ENCODE measurements at regions not wholly inside any gene's neighbourhood (a gene's known extent, or its start where the extent isn't known, plus 50 kb on each side); places are given as distances from the start of the nearest gene placed in this dataset.

DNA sequence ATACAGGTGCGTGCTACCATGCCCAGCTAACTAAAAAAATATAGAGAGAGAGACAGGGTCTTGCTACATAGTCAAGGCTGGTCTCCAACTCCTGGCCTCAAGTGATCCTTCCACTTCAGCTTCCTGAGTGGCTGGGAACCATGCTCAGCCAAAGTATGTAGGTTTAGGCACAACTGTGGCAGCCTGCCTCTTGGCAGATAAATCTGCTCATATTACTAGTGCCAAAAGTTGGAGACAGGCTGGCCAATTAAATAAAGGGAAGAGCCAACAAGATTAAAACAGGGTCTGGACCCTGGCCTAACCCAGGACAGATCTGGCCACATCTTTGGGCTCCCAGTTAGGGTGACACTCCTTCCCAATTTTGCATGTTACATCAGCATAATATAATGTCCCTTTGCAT lies 151.7 kb downstream of the CBLN1 start:
- in situ Hi-C loops (cut with MboI; ENCODE audit: low sequenced_read_pairs), result no loop called here

DNA sequence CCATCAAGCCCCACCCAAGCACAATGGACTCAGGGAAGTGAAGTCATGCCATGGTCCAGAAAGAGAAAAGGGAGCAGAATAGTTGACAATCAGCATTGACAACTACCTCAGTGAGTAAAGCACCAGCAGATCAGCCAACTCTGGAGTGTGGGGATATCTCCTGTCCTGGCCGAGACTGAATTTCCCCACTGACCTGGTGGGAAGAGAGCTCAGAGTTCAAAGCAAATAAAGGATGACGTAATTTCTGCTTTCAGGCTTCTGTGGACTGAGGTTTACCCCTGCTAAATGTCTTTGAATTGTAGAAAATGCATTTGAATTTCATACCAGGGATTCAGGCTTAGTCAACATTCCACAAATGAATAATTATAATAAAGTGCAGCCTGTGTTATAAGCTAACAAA lies 152.9 kb downstream of the CBLN1 start:
- in situ Hi-C loops (cut with MboI; ENCODE audit: low sequenced_read_pairs), result no loop called here

DNA sequence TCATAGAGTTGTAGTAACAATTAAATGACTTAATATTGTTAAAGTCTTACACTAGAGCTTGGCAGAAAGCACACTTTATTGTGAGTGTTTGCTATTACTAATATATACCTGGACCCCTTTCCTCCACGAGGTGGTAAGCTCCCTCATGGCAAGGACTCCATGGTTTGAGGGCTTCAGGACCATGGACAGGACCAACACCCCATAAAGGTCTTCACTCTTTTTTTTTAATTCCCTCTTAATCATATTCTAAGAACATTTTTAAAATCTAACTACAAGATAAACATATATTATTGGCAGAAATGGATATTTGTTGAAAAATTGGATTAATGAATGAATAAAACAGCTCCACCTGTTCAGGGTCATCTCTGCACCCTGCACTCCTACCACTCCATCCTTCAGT lies 154.5 kb downstream of the CBLN1 start:
- in situ Hi-C loops (cut with MboI; ENCODE audit: low sequenced_read_pairs), result no loop called here

DNA sequence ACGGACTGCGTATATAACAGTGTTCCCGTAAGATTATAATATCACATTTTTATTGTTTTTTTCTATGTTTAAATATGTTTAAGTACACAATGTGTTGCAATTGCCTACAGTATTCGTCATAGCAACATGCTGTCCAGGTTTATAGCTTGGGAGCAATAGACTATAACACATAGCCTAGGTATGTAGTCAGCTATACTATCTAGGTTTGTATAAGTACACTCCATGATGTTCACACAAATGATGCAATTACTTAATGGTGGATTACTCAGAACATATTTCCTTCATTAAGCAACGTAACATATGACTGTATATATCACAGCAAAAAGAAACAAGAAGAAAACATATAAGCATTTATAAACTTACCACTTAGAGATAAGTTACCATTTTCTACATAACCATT lies 160.0 kb downstream of the CBLN1 start:
- in situ Hi-C loops (cut with MboI; ENCODE audit: low sequenced_read_pairs), result loop anchor here (25.0 kb wide), 1 partner anchor 91 kb away; no protein-coding TSS in a partner anchor

DNA sequence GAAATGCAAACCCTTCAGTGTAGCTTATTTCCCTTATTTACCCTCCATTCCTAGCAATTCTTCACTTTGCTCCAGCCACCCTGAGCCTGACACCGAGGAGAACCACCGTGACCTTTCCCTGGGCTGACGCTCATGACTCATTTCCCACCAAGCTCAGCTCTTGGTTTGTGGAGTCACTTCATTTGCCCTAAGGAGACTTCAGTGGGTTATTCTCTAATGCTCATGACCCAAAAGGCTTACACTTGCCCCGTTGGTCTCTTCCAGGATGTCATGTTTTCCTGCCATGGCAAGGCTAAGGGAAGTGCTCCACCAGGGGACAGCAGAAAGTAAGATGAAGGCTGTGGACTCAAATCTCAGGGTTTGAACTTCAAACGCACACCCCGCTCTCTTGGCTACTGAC lies 161.0 kb downstream of the CBLN1 start:
- in situ Hi-C loops (cut with MboI; ENCODE audit: low sequenced_read_pairs), result loop anchor here (25.0 kb wide), 1 partner anchor 92 kb away; no protein-coding TSS in a partner anchor

DNA sequence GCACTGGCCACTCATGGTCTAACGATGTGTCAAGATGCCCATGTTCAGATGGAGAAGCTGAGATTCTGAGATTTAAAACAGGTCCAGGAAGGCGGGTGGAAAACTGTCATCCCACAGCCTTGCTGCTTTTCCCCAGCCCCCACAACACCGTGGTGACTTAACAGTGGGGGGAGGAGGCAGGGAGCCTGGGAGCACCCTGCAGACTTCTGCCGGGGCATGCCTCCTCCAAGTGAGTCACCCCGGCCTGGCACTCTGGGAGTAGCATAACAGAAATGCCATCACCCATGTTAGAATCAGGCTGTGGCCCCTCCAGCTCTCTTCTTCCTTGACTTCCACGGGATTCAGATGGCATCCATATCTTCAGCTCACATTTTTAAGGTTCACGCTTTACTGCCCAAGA lies 164.8 kb downstream of the CBLN1 start:
- in situ Hi-C loops (cut with MboI; ENCODE audit: low sequenced_read_pairs), result loop anchor here (25.0 kb wide), 1 partner anchor 95 kb away; no protein-coding TSS in a partner anchor

DNA sequence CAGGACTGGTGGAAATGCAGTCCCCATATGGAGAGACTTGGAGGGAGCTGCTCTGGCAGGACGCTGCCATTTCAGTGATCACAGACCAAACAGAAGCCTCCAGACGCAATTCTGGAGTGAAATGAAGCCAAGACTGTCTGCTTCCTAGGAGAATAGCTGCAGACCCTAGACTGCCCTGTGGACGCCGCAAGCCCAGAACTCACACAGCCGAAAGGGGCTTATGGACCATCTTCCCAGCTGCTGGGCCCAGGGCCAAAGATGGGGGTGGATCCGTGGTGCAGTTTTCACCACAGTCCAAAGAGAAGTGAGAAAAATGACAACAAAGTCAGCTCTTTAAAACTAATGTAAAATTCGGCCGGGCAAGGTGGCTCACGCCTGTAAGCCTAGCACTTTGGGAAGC lies 165.7 kb downstream of the CBLN1 start:
- in situ Hi-C loops (cut with MboI; ENCODE audit: low sequenced_read_pairs), result loop anchor here (25.0 kb wide), 1 partner anchor 96 kb away; no protein-coding TSS in a partner anchor

DNA sequence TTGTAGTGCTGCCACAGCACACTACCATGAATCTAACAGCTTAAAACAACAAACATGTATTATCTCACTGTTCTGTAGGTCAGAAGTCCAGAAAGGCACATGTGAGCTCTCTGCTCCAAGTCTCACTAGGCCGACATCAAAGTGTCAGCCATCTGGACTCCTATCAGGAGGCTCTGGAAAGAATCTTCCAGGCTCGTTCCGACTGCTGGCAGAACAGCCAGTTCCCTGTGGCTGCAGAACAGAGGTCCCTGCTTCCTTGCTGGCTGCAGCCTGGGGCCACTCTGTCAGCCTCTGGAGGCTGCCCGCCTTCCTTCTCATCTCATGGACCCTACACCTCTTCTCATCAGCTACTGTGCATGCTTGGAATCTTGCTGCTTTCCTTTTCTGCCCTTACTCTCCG lies 168.9 kb downstream of the CBLN1 start:
- in situ Hi-C loops (cut with MboI; ENCODE audit: low sequenced_read_pairs), result loop anchor here (25.0 kb wide), 1 partner anchor 100 kb away; no protein-coding TSS in a partner anchor

DNA sequence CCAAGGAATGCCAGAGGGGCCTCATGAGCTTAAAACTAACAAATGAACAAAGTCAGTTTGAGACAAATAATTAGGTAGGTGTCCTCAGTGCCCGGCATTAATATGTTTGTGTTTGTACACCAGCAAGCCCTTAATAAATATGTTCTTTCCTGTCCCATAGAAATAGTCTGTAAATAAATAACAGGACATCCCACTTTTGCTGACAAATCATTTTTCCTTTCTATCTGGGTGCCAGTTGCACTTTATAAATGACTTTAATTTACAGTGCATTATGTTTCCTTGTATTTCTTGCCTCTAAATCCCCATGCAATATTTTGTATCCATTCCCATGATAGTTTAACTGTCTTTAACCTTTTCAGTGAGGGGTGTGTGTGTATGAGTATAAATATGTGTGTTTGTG lies 170.3 kb downstream of the CBLN1 start:
- in situ Hi-C loops (cut with MboI; ENCODE audit: low sequenced_read_pairs), result loop anchor here (25.0 kb wide), 1 partner anchor 101 kb away; no protein-coding TSS in a partner anchor

DNA sequence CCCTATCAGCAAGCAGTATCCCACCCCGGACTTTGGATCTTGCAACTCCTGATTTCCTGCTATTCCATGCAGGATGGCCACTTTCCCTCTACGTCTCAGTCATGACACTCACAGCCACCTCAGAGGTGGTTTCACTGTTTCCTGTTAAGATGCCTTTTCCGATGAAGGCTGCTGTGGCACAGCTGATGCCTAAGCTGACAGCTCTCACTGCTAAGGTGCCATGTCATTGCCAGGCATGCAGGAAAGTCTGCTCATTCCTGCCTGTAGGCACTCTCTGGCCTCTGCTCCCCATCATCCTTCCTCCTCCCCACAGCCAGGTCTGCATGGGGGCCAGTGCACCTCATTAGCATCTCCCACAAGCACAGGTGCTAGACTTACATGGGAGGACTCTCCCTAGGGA lies 173.0 kb downstream of the CBLN1 start:
- in situ Hi-C loops (cut with MboI; ENCODE audit: low sequenced_read_pairs), result loop anchor here (25.0 kb wide), 1 partner anchor 104 kb away; no protein-coding TSS in a partner anchor

DNA sequence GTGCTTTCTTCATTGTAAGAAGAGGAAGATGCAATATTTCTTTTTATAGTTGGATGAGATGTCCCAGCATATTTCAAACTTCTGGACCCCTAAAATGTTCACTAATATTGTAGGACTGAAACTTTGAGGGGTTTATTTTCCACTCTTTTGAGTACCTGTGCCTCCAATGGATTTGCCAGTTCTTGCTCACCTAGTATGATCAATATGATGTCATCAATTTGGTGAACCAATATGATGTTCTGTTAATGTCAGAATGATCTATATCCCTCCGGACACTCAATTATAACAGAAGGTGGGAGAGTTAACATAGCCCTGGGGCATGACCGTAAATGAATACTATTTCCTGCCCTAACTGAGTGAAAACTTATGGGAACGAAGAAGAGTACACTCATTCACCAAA lies 178.3 kb downstream of the CBLN1 start:
- in situ Hi-C loops (cut with MboI; ENCODE audit: low sequenced_read_pairs), result loop anchor here (25.0 kb wide), 1 partner anchor 109 kb away; no protein-coding TSS in a partner anchor

DNA sequence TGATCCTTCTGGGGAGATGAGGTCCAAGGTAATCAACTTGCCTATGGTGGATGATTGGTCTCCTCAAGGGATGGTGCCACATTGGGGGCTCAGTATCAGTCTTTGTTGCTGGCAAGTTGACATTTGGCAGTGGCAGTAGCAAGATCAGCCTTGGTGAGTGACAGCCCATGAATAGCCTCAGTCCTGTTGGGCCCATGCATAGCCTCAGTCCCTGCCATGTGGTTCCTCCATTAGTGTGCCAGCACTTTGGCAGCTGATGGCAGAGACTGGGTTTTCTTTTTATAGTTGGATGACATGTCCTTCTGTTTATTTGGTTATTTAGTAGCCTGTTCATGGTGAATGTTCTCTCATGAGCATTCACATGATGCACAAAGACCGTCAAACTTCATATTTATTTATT lies 179.6 kb downstream of the CBLN1 start:
- in situ Hi-C loops (cut with MboI; ENCODE audit: low sequenced_read_pairs), result loop anchor here (25.0 kb wide), 1 partner anchor 110 kb away; no protein-coding TSS in a partner anchor

DNA sequence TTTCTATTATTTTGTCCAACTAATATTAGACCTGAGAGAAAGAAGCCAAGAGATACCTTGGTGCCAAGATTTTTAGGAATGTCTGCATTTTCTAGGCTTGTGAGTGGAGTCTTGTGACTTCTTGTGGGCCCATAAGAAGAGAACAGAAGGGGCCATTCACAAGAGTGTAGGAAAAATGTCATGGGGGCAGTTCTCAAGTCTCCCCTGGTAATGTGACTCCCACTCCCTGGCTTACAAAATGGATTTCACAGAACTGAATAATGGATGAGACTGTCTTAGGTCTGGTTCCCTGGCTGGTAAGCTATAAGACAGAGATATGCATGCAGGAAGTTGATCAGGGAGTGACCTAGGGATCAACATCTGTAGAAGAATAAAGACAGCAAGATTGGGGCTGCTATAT lies 181.3 kb downstream of the CBLN1 start:
- in situ Hi-C loops (cut with MboI; ENCODE audit: low sequenced_read_pairs), result loop anchor here (25.0 kb wide), 1 partner anchor 112 kb away; no protein-coding TSS in a partner anchor

DNA sequence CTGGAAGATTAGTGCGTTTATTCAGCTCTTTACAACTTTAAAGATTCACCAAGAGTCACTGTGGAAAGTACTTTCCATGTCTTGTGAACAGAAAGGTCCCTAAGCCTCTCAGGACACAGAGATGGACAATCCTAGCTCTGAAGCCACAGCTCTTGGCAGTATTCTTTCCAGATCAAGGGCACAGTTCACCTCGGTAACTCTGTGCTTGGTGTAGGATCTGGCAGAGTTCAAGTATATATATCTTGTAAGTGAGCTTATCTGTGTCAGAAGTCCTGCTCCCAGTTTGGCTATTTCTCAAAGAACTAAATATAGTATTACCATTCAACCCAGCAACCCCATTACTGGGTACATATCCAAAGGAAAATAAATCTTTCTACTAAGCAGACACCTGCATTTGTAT lies 183.7 kb downstream of the CBLN1 start:
- in situ Hi-C loops (cut with MboI; ENCODE audit: low sequenced_read_pairs), result no loop called here

DNA sequence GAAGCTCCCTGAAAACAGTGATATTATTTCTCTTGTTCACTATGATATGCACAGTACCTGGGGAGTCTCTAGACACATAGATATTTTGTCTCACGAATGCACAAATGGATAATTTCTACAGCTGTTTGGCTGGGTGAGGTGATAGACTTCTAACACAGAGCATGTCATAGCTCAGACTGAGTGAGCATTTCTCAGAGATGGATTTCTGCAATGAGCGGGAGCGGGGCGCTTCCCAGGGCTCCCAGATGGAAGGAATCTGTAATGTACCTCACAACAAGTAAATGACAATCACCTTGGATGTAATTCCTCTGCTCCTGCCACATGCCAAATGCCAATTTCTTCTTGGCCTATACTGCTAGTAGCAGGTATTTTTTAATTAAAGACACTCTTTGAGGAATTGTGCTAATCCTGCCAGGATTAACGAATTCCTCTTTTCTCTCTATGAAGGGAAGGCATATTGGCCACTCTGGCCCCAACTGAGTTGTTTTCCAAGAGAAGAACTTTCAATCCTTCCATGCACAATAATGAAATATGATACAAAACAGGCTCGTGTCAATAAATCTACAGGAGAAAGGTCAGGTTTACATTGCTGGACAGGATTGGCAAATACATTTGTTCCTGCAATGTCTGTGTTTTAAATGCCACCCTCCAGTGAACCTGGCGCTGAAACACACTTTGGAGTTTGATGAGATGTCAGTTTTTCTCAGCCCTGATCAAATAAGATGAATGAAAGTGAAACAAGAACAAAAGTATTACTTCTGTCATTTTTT lies 185.3 kb downstream of the CBLN1 start:
- in situ Hi-C loops (cut with MboI; ENCODE audit: low sequenced_read_pairs), result no loop called here

DNA sequence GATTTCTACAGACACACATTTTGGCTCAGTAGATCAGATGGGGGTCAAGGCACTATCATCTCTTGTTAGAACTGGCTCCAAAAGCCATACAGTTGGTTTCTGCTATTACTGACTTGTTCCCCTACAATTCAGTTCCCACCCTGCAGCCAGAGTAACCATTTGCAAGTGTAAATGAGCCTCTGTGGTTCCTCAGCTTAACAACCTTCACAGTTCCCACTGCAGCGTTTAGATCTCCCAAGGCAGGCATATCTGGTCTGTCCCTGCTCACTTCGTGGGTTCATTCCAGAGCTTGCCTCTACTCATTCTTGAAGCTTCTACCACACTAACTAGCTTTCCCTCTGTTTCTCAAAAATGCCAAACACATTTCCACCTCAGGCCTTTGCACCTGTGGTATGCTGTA lies 186.1 kb downstream of the CBLN1 start:
- in situ Hi-C loops (cut with MboI; ENCODE audit: low sequenced_read_pairs), result no loop called here

DNA sequence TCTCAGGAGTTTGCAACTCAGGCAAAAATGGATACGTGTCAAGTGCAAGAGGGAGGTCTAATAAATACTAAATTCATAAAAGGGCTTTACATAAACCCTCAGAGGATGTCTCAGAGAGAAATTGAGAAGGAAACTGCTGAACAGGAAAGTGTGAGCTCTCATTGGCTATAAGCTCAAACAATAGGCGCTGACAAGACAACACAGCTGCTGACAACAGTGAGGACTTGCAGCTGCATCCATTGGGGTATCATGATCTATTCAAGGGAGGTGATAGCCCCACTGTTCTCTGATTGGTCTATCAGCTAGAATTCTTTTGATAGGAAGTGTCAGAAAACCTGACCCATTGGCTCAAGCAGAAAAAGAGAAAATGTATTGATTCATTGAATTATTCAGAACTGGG lies 187.2 kb downstream of the CBLN1 start:
- in situ Hi-C loops (cut with MboI; ENCODE audit: low sequenced_read_pairs), result no loop called here

DNA sequence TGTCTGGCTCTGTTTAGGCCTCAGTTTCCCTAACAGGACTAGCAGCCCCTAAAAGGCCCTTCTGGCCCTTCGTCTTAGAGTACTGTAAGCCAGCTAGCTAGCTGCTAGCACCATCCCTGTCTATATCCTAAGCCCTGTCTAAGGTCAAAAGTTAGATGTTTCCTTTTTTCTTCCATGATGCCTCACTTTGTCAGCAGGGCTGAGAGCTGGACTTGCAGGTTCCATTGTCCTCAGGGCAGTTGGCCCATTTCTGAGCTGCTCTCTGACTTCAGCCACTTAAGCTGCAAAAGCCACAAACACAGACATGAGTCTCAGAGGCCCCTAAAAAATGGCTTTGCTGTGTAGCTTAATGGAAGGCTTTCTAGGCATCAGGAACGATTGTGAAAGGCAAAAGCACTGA lies 187.7 kb downstream of the CBLN1 start:
- in situ Hi-C loops (cut with MboI; ENCODE audit: low sequenced_read_pairs), result no loop called here

DNA sequence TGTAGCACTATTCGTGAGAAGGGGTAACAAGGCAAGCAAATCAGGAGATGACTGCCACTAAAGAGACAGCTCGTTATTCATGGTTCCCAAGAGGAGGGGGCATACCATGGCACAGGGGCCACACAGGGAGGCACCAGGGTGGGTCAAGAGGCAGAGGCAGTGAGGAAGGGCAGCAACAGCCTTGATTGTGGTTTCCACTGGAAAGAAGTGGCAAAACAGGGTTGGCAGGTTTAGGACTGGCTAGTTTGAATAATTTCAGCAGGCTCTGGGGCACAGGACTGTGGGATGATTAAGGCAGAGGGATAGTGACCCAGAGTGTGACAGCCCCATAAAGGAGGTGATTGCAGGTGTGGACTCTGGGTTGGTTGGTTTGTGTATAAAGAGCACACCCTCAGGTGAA lies 188.9 kb downstream of the CBLN1 start:
- in situ Hi-C loops (cut with MboI; ENCODE audit: low sequenced_read_pairs), result no loop called here

DNA sequence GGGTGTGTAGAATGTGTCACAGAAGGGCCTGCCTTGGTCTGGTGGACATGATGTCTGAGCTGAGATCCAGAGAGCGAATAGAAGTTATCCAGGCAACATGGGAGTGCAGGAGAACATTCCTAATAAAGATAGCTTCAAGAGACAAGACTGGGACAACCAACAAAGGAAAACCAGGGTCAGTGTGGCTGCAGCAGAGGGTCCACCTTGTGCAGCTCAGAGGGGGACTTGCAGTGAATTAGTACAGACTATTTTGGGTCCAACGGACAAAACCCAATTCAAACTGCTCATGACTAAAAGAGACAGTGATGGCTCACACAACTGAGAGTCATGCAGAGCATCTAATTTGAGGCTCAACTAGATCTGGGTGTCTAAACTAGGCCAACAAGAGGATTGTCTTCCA lies 192.1 kb downstream of the CBLN1 start:
- in situ Hi-C loops (cut with MboI; ENCODE audit: low sequenced_read_pairs), result no loop called here

DNA sequence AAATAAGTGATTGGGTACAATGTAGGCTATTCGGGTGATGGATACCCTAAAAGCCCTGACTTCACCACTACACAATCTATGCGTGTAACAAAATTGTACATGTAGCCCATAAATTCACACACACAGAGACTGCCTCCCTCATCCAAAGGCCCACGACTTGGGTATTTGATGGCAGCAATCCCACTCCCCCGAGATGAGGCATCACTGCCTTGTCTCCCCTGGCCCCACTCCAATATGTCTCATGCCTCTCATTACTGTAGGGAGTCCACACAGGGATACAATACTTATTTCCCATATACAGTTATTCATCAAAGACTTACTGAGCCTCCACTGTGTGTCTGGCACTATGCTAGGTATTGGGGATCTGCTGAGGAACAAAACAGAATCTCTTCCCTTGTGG lies 192.6 kb downstream of the CBLN1 start:
- in situ Hi-C loops (cut with MboI; ENCODE audit: low sequenced_read_pairs), result no loop called here

DNA sequence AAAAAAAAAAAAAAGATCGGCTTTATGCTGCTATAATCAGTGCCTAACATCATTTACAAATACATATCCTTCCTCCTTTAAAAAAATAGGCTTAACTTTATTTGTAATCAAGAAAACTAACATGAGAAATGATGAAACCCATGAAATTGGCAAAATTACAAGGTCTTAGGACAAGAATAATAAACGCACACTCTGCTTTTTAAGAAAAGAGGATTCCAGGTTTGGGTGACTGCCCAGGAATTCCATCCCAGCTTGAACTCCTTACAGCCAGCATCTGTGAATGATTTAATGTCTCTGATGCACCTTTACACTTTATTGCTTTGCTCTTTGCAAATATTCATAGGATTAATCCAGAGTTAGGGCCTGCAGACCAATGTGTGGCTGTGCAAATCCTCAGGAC lies 196.0 kb downstream of the CBLN1 start:
- in situ Hi-C loops (cut with MboI; ENCODE audit: low sequenced_read_pairs), result no loop called here

Measured in HL-60/S4 treated with phorbol 12-myristate 13-acetate at 8.2 ng/mL for 4 days and 3 days (cell line).